Stimulated activated CD4-positive, alpha-beta T cell treated with anti-CD3 and anti-CD28 coated beads, TNF-alpha, amount 100 ng/mL, for 1 hour (primary cell): ENCODE measurements at regions not wholly inside any gene's neighbourhood (a gene's known extent, or its start where the extent isn't known, plus 50 kb on each side); places are given as distances from the start of the nearest gene placed in this dataset.

Experiments
- DNase-seq, 3 donors: peaks; one replicate each; pipeline ENCODE4 v3.0.0-alpha.2; 2020; ENCODE audit warnings: low read depth in 3 of 3, low spot score in 1 of 3

- DNase-seq, result no peak
These were observed 225.8 kb upstream of the CIBAR2 start for GRCh38 chr16:85337910-85338637.

DNA sequence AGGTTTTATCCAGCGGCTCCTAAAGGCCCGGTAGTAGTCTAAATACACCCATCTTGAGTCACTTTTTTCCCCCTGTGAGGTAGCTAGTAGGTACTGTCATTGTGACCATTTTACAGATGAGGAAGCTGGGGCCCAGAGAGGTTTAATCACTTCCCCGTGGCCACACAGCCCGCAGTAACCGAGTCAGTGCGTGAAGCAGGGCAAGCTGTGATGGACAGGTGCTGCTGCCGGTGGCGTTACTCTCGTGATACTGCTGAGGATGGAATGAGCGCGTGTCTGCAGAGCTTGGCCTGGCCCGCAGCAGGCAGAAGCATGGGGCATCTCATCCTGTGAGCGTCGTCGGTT, 226.3 kb upstream of the CIBAR2 start:
- no peak for DNase-seq

DNA sequence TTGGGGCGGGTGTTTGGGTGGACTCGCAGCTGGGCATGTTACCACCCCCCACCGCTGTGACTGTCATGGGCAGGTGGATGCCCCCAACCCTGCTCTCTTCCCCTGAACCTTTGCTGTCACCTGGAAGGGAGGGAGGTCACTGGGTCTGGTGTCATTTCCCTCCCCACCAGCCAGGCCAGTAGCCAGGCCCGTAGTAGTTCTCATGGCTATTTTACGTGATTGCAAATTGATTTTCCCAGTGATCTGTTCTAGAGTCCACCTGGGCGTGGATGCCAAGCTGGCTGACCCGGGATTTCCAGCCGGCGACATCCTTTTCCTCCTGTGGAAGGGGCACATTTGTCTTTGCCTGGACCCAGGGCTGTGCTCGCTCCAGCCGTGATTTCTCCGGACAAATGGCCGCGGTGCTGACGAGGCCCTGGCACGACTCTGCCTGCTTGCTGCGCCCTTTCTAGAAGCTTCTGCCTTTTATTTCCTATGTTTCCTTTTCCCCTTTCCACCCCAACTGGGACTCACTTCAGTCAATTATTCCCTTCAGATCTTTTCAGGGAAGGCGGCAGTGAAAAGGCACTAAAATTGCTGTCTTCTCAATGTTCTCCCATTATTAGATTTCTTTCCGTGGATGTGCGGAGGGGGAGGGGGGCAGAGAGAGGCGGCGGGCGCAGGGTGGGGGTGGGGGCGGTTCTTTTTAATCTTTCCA, 226.9 kb upstream of the CIBAR2 start:
- DNase-seq, result no peak

GRCh38 chr16:85341972-85342695, 229.9 kb upstream of the CIBAR2 start:
- no peak for DNase-seq

GRCh38 chr16:85344502-85345128, 232.3 kb upstream of the CIBAR2 start:
- DNase-seq, result no peak

- DNase-seq, result no peak
These were observed 232.9 kb upstream of the CIBAR2 start for GRCh38 chr16:85345129-85345639.

DNA sequence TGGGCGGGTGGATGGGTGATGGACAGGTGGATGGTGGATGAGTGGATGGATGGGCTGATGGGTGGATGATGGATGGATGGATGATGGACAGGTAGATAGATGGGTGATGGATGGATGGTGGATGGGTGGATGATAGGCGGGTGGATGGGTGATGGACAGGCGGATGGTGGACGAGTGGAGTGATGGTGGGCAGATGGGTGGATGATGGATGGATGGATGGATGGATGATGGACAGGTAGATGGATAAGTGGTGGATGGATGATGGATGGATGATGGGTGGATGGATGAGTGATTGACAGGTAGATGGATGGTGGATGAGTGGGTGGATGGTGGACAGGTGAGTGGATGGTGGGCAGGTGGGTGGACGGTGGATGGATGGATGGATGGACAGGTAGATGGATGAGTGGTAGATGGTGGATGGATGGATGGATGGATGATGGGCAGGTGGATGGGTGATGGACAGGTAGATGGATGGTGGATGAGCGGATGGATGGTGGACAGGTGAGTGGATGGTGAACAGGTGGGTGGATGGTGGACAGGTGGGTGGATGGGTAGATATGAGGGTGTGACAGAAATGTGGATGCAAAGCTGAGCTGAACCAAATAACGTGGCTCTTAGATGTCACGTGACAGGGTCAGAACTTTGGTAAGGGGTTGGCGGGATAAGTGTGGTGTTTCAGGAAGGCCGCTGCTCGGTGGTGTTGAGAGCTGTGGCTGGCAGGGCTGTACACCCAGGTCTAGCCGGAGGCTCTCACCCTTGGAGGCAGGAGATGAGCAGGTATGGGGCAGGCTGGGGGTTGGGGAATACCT, 234.3 kb upstream of the CIBAR2 start:
- DNase-seq, result no peak

DNA sequence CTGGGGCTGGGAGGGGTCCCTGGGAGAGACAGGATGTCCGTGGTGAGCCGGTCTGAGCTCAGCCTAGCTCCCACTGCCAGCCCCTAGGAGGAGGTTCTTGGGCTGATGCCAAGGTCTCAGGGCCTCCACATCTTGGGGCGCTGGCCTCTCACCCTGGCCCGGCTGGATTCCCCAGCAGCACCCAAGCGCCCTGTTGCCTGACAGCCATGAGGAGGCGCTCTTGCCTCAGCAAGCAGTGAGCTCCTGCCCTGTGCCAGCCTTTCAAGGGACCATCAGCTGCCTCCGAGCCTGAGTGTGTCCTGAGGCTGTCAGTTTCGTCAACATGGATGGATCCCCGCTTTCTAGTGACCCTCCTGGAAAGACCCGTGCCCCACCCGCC, 234.9 kb upstream of the CIBAR2 start:
- DNase-seq, result no peak

- no peak for DNase-seq
These were observed 236.0 kb upstream of the CIBAR2 start for GRCh38 chr16:85348065-85348840.

- no peak for DNase-seq
These were observed 236.7 kb upstream of the CIBAR2 start for GRCh38 chr16:85348911-85349334.

DNA sequence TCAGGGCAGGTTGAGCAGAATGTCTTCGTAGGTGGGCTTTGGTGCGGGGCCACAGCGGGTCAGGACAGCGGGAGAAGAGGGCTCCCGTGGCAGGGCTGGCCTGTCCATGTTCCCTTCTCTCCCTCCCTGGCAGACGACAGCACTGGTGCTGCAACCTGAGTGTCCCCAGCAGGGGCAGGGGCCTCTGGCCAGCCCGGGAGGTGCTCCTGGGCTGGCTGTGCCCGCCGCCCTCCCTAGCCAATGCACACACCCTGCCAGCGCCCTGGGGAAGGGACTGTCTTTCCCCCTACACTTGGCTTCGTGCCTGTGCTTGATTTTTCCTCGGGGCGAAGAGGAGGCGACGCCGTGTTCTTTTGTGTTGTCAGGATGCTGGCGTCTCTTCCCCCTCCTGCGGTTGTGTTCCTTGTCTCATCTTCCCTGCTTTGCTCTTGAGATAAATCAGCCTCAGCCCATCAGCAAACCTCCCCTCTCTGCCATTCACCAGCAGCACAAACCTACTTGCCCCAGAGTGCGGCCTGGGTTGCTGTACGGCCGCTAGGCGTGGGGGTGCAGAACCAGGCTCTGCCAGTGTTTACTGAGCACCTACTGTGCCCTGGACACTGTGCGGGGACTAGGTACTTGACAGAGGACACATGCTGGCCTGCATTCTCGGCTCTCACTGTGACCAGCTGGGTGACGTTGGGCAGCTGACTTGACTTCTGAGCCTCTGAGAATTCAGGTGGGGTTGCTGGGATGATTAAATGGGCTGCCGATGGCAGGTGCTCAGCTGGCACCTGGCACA, 237.3 kb upstream of the CIBAR2 start:
- DNase-seq, result no peak

DNA sequence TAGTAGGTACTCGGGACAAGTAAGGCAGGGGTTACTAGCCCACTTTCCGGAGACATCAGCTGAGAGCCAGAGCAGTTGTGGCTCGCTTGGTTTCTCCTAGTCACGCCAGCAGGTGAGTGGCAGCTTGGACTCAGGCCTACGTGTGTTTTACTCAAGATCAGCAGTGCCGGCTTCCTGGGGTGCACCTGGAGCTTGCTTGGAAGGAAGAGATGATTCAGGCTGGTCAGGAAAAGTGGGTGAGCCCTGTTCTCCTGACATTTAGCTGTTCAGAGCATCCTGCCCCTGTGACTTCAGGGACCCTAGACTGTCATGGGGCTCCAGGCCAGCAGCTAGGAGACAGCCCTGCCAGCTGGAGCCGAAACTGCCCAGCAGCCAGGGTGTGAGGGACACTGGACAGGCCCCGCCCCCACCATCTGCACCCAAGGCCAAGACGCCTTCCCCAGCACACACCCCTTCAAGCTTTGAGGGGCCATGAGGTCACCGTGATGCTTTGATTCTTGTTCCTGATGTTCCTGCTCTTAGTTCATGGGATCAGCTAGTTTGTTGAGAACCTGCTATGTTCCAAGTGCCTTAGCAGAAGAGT, 238.0 kb upstream of the CIBAR2 start:
- no peak for DNase-seq

DNA sequence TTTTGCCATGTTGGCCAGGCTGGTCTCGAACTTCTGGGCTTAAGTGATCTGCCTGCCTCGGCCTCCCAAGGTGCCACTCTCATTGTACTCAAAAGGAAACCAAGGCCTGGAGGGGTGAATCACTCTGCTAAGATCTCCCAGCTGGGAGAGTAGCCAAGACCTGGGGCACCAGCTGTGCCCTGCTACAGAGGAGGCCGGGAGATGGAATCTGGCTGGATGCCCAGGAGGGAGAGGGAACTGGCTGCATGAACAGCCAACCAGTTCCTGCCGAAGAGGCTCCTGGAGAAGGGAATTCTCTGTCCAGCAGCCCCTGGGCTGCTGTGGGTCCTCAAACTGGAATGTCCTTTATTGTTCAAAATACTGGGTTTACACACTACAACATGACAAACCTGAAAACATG, 238.7 kb upstream of the CIBAR2 start:
- DNase-seq, result no peak

- no peak for DNase-seq
These were observed 240.7 kb upstream of the CIBAR2 start for GRCh38 chr16:85353013-85353412.

DNA sequence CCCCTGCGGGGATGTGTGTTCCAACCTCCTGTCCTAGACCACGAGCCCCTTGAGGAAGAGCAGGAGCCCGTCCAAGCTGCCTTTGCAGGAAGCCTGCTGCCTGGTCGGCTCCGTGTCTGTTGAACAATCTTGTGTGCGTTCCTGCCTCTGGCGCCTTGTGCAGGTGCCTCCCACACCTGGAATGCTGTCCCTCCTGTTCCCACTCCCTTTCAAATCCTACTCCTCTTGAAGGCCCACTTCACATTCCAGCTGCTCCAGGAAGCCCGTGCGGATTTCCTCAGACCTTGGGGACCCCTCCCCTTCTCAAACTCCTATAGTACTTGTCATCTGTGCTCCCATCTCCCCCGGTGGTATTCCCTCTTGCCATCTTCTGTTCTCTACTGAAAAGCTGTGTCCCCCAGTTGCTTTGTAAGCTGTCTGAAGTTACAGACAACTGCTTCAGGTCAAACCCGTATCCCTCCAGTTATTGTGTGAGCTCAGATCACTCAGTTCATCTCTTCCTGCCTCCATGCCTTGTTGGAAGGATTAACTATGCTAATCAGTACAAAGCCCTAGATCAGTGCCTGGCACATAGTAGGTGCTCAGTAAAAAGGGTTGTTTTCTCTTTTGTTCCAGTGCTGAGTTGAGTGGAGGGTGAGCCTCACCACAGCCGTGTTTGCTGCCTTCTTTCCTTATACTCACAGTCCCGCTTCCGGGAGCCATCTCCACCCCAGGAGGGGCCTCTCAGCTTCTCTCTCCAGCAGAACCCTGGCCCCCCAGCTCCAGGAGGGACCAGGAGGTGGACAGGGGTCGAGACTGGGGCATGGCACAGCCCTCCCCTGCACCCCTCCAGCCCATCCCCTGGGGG, 241.8 kb upstream of the CIBAR2 start:
- no peak for DNase-seq

DNA sequence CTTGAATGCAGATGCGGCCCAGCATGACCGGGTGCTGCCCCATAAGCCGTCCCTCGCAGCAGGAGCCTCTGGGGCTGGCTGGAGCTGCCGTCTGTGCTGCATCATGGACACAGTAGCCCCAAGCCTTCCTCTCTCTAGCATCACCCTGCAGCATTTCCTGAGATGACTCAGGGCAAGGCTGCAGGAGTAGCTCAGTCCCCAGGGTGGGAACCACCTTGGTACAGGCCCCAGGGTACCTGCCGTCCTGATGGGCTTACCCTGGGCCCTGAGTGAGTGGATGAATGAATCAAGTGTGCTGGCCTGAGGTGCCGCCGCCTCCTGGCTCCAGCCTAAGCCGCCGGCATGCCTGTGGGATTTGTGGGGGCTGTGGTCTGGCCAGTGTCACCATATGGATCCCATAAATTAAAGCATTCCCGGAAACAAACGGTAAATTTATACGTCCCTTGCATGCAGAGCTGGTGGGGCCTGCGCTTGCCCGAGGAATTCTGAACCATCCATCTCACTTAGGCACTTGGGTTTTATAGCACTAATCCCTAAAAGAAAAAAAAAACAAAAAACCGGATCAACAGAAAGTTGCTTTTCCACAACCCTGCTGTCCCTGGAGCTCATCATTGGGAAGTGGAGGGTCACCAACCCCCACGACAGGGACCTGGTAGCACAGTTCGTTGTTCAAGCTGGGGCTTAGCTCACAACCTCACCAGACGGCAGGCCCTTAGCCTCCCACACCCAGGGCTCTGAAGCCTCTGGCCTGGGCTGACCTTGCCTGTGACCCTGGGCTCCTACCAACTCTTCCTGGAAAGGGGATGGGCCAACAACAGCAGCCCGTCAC, 242.6 kb upstream of the CIBAR2 start:
- DNase-seq, result no peak

DNA sequence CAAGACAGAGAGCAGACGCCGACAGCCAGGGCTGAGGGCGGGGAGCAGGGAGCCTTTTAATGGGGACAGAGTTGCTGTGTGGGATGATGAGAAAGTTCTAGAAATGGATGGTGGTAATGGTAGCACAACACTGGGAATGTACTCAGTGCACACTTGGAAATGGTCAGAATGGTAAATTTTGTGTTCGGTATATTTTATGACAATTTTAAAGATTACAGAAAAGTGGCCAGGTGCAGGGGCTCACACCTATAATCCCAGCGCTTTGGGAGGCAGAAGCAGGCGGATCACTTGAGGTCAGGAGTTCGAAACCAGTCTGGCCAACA, 243.2 kb upstream of the CIBAR2 start:
- no peak for DNase-seq
